HepG2 (cell line): ENCODE measurements at regions not wholly inside any gene's neighbourhood (a gene's known extent, or its start where the extent isn't known, plus 50 kb on each side); places are given as distances from the start of the nearest gene placed in this dataset.
A peak's percentile ranks its signal among the peaks of the same experiment; 100 is the strongest.

Experiments
- ATAC-seq: fragments of 200-7000 bp; cut with Tn5 transposase; 3 replicates; pipeline ENCODE4 v1.9.1; 2020; ENCODE audit warnings: mild to moderate bottlenecking, moderate library complexity
- BruUV-seq: library from RNA; stranded (reverse); fragments of 400-500 nt; replicated peaks from 2 replicates; lab custom pipeline; 2021; lab: Mats Ljungman, UMichigan
- CTCF ChIA-PET: fragments of 300-600 bp; formaldehyde crosslinking; extraction: SDS; loops from one replicate; lab custom pipeline; 2021; ENCODE audit warnings: low total read pairs, inconsistent platforms, low intra/inter-chr PET ratio; lab: Yijun Ruan, JAX
- POLR2A ChIA-PET: fragments of 350-600 bp; sonication (Branson Sonifier 250); formaldehyde crosslinking; loops from one replicate; lab custom pipeline; 2020; ENCODE audit warnings: antibody characterized with exemption, inconsistent platforms; lab: Yijun Ruan, JAX
- DNase-seq: peaks from one replicate; pipeline ENCODE4 v3.0.0-alpha.2; 2015; ENCODE audit warnings: low spot score
- FAIRE-seq: peaks from 3 replicates; lab custom pipeline; 2011; peaks lifted over from hg19 to GRCh38; lab: Jason Lieb, UNC
- H2AFZ ChIP-seq: one replicate; pipeline ENCODE4 v1.6.1; 2011; ENCODE audit warnings: low read length, inconsistent platforms
- H3K27ac ChIP-seq: fragments of 300-600 bp; 3 replicates; pipeline ENCODE4 v1.8.0; 2011; ENCODE audit warnings: mixed run types, mild to moderate bottlenecking, mixed read lengths, low read length, inconsistent platforms; ENCODE audit not compliant: insufficient read depth; ENCODE audit errors: extremely low read length
- H3K27me3 ChIP-seq, 2 experiments: fragments of 200-600 bp in 1 of 2; 2 replicates in 1 of 2; 3 replicates in 1 of 2; pipeline versions ENCODE4 v1.6.0 to v1.8.0; 2011; ENCODE audit warnings: low read length in 2 of 2, mild to moderate bottlenecking in 2 of 2, moderate library complexity in 2 of 2, inconsistent platforms in 1 of 2; ENCODE audit not compliant: insufficient read depth in 2 of 2, control insufficient read depth in 1 of 2
- H3K36me3 ChIP-seq, 2 experiments: fragments of 200-600 bp in 1 of 2; replicated peaks in 1 of 2; 2 replicates in 1 of 2; 3 replicates in 1 of 2; pipeline versions ENCODE4 v1.5.1 to v1.8.0; 2011; ENCODE audit warnings: low read length in 2 of 2, inconsistent platforms in 1 of 2; ENCODE audit not compliant: insufficient read depth in 2 of 2, control insufficient read depth in 1 of 2
- H3K4me1 ChIP-seq: 2 replicates; pipeline ENCODE4 v1.5.1; 2012; ENCODE audit warnings: low read length, inconsistent platforms; ENCODE audit not compliant: insufficient read depth
- H3K4me2 ChIP-seq: 2 replicates; pipeline ENCODE4 v1.6.0; 2011; ENCODE audit warnings: low read depth, low read length, inconsistent platforms
- H3K4me3 ChIP-seq, 3 experiments: fragments of 200-600 bp in 1 of 3; sonication (generic), shearing (Covaris generic) in 1 of 3; replicated peaks in 1 of 3; 2 replicates each; pipeline ENCODE4 v1.5.1; 2011 to 2016; ENCODE audit warnings: low read length in 3 of 3, inconsistent platforms in 2 of 3, low read depth in 2 of 3, mild to moderate bottlenecking in 2 of 3, control low read depth in 1 of 3, mixed read lengths in 1 of 3; ENCODE audit not compliant: insufficient read depth in 1 of 3
- H3K79me2 ChIP-seq: one replicate; pipeline ENCODE4 v1.6.1; 2011; ENCODE audit warnings: low read length, inconsistent platforms; ENCODE audit not compliant: insufficient read depth
- H3K9ac ChIP-seq: 2 replicates; pipeline ENCODE4 v1.6.0; 2011; ENCODE audit warnings: mild to moderate bottlenecking, low read depth, low read length, inconsistent platforms; ENCODE audit not compliant: insufficient read depth
- H3K9me3 ChIP-seq: 2 replicates; pipeline ENCODE4 v1.5.1; 2012; ENCODE audit warnings: mild to moderate bottlenecking, low read length
- H4K20me1 ChIP-seq: 2 replicates; pipeline ENCODE4 v1.6.0; 2011; ENCODE audit warnings: inconsistent platforms, mild to moderate bottlenecking, low read length, moderate library complexity; ENCODE audit not compliant: insufficient read depth
- AGO2 ChIP-seq: fragments of 200-400 bp; formaldehyde crosslinking; optimal IDR thresholded peaks from 2 replicates; pipeline ENCODE3; 2017; ENCODE audit warnings: mild to moderate bottlenecking, low read depth, low read length, moderate library complexity
- HNF4A ChIP-seq: sonication (generic); formaldehyde crosslinking; IDR thresholded peaks from 2 replicates; pipeline ENCODE4 v1.4.0; 2020; ENCODE audit warnings: missing genetic modification reagents
- KDM5A ChIP-seq: fragments of 200-600 bp; sonication (generic); IDR thresholded peaks from 2 replicates; pipeline ENCODE4 v1.7.0; 2018; ENCODE audit warnings: antibody characterized with exemption, mild to moderate bottlenecking, low read length, borderline replicate concordance
- MAF1 ChIP-seq: sonication (generic); formaldehyde crosslinking; IDR thresholded peaks from 2 replicates; pipeline ENCODE4 v1.5.0; 2020; ENCODE audit warnings: missing genetic modification reagents, borderline replicate concordance
- PPARG ChIP-seq: conservative IDR thresholded peaks from 2 replicates; pipeline ENCODE4 v1.6.1; 2016; ENCODE audit warnings: missing biosample characterization, missing genetic modification reagents
- SMAD9 ChIP-seq: sonication (generic); formaldehyde crosslinking; IDR thresholded peaks from 2 replicates; pipeline ENCODE4 v1.5.1; 2020; ENCODE audit warnings: mild to moderate bottlenecking, missing genetic modification reagents
- TCF7L2 ChIP-seq: IDR thresholded peaks from 2 replicates; pipeline ENCODE4 v1.6.1; 2011; ENCODE audit warnings: mild to moderate bottlenecking, low read depth, low read length, moderate library complexity
- ZNF121 ChIP-seq: sonication (generic); formaldehyde crosslinking; IDR thresholded peaks from 2 replicates; pipeline ENCODE4 v1.5.0; 2020; ENCODE audit warnings: mild to moderate bottlenecking, missing genetic modification reagents
- ZNF180 ChIP-seq: sonication (generic); formaldehyde crosslinking; IDR thresholded peaks from 2 replicates; pipeline ENCODE4 v1.4.0; 2020; ENCODE audit warnings: low read depth, missing genetic modification reagents, borderline replicate concordance
- ZNF615 ChIP-seq: sonication (generic); formaldehyde crosslinking; IDR thresholded peaks from 2 replicates; pipeline ENCODE4 v1.5.0; 2020; ENCODE audit warnings: mild to moderate bottlenecking, missing genetic modification reagents, borderline replicate concordance
- ZNF773 ChIP-seq: sonication (generic); formaldehyde crosslinking; IDR thresholded peaks from 2 replicates; pipeline ENCODE4 v1.4.0; 2020; ENCODE audit warnings: missing genetic modification reagents, borderline replicate concordance
- ZNF780A ChIP-seq: sonication (generic); formaldehyde crosslinking; IDR thresholded peaks from 2 replicates; pipeline ENCODE4 v1.8.0; 2022; ENCODE audit warnings: mild to moderate bottlenecking, missing genetic modification reagents, moderate library complexity
- WGBS: methylation state at CpG from one replicate; pipeline ENCODE4 v1.1.6; 2017; ENCODE audit warnings: low lambda C conversion rate; 5-methylcytosine and 5-hydroxymethylcytosine counted together
- in situ Hi-C: cut with HindIII; loops from 2 replicates; pipeline ENCODE4 v1.10.0; 2017; ENCODE audit warnings: low pct_unique_long_range_greater_than_20kb; ENCODE audit not compliant: extremely low pct_ligation_motif_present
- intact Hi-C: fragments of 100-400 bp; cut with micrococcal nuclease; formaldehyde crosslinking; loops from one replicate; pipeline ENCODE4 v1.10.0; 2022; ENCODE audit not compliant: unreplicated experiment
- TF ChIP-seq, protein P1 (sequence below): IDR thresholded peaks from 2 replicates; pipeline ENCODE4 v1.4.0; 2020; ENCODE audit warnings: mild to moderate bottlenecking, missing genetic modification reagents

DNA sequence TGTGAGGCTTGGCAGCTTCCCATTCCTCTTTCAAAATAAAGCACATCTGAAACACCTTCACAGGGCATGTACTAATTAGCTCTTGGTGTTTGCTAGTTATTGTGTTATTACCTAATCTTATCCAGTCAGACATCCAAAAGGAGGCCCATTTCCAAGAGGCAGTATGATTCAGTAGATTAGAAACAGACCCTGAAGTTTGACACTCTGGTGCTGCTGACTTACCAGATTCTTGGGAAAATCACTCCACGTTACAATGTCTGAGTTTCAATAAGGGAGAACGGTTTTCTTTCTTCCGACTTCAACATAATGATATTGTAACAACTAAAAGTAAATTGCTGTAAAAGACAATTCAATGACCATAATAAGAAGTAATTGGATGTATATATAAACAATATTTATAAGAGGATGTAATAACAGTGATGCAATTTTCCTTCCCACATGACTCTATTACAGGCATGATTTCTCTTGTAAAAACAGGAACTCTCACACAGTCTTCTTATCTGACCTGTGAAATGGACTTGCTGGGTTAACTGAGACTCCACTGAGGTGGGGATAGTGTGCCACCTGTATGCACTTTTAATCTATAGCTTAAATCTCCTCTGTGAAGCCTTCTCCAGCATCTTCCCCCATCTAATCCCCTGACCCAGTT is 181.3 kb upstream of the ELL2 start:
- FAIRE-seq, result no peak

DNA sequence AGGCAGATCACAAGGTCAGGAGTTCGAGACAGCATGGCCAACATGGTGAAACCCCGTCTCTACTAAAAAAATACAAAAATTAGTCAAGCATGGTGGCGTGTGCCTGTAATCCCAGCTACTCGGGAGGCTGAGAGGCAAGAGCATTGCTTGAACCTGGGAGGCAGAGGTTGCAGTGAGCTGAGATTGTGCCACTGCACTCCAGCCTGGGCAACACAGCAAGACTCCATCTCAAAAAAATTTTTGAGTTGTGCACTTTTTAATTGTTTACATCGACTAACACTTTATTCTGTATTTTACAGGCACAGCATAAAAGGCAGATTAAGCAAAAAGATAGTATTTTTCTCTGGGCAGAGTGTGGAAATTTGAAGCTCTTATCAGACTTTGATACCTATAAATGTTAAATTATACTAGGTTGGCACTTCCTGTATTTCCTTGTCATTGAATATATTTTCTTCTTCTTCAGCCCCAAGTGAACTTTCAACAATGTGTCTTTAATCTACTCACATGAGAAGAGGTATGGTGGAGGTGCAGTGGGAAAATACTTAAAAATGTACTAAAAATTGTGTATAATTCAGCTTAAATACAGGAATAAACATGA is 180.6 kb upstream of the ELL2 start:
- Histone ChIP-seq H3K9me3 (no peaks in the 10 kb centered on the region), H3K79me2 (no peaks in the 10 kb centered on the region), H3K4me1 (peaks cover 30% of the 10 kb centered on the region), H2AFZ (no peak overlapping the region), H4K20me1 (no peaks in the 10 kb centered on the region), H3K36me3 (no peaks in the 10 kb centered on the region), H3K4me2 (no peak overlapping the region), H3K4me3 (no peak overlapping the region), H3K27me3 (no peaks in the 10 kb centered on the region), H3K27ac (no peak overlapping the region), H3K9ac (no peak overlapping the region)
- DNase-seq (no peak), ATAC-seq (no peak), FAIRE-seq (no peak)
- CTCF ChIA-PET, result no interaction called here
- TF ChIP-seq ZNF121 (CRISPR knock-in tag), result peak; percentile 60; the same call in 1 of the 2 replicates
- TF ChIP-seq ZNF180 (CRISPR knock-in tag), result no peak
- TF ChIP-seq, protein P1, sequence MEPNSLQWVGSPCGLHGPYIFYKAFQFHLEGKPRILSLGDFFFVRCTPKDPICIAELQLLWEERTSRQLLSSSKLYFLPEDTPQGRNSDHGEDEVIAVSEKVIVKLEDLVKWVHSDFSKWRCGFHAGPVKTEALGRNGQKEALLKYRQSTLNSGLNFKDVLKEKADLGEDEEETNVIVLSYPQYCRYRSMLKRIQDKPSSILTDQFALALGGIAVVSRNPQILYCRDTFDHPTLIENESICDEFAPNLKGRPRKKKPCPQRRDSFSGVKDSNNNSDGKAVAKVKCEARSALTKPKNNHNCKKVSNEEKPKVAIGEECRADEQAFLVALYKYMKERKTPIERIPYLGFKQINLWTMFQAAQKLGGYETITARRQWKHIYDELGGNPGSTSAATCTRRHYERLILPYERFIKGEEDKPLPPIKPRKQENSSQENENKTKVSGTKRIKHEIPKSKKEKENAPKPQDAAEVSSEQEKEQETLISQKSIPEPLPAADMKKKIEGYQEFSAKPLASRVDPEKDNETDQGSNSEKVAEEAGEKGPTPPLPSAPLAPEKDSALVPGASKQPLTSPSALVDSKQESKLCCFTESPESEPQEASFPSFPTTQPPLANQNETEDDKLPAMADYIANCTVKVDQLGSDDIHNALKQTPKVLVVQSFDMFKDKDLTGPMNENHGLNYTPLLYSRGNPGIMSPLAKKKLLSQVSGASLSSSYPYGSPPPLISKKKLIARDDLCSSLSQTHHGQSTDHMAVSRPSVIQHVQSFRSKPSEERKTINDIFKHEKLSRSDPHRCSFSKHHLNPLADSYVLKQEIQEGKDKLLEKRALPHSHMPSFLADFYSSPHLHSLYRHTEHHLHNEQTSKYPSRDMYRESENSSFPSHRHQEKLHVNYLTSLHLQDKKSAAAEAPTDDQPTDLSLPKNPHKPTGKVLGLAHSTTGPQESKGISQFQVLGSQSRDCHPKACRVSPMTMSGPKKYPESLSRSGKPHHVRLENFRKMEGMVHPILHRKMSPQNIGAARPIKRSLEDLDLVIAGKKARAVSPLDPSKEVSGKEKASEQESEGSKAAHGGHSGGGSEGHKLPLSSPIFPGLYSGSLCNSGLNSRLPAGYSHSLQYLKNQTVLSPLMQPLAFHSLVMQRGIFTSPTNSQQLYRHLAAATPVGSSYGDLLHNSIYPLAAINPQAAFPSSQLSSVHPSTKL, result 0 out of 2 replicates have a peak, but pooled peaks have one; percentile 1
- in situ Hi-C loops (no loop called here), intact Hi-C loops (no loop called here)
- POLR2A ChIA-PET, result no interaction called here
- 97% methylated on average over 5 of the region's 5 CpGs for WGBS
- BruUV-seq, result no TSS peak

More for the DNA sequence above, 181.3 kb upstream of the ELL2 start:
- DNase-seq, result no peak
- no peak overlapping the region for H3K9ac ChIP-seq
- no peaks in the 10 kb centered on the region for H3K36me3 ChIP-seq
- H3K9me3 ChIP-seq, result no peaks in the 10 kb centered on the region
- no peak overlapping the region for H3K27ac ChIP-seq
- 97% methylated on average over 3 of the region's 3 CpGs for WGBS
- no peak overlapping the region for H2AFZ ChIP-seq
- TF ChIP-seq SMAD9 (no peak), TCF7L2 (no peak), ZNF773 (CRISPR knock-in tag) (no peak), ZNF780A (CRISPR knock-in tag) (no peak), PPARG (no peak), HNF4A (CRISPR knock-in tag) (no peak), ZNF615 (no peak), MAF1 (CRISPR knock-in tag) (no peak), AGO2 (no peak), KDM5A (no peak)
- H3K4me1 ChIP-seq, result peaks cover 30% of the 10 kb centered on the region
- intact Hi-C loops (no loop called here), in situ Hi-C loops (no loop called here)
- H3K4me2 ChIP-seq, result no peak overlapping the region
- no peak overlapping the region for H3K4me3 ChIP-seq
- BruUV-seq, result no TSS peak
- ChIA-PET POLR2A (no interaction called here), CTCF (no interaction called here)
- no peaks in the 10 kb centered on the region for H3K27me3 ChIP-seq
- H4K20me1 ChIP-seq, result no peaks in the 10 kb centered on the region
- no peak for ATAC-seq
- H3K79me2 ChIP-seq, result no peaks in the 10 kb centered on the region
